COR-L47 (cell line): ENCODE measurements at regions not wholly inside any gene's neighbourhood (a gene's known extent, or its start where the extent isn't known, plus 50 kb on each side); places are given as distances from the start of the nearest gene placed in this dataset.
"Not testable (repeated sequence)": the region's sequence is repeated elsewhere in the genome, so short reads cannot be mapped to it uniquely, and the experiment has no call there.

Experiments
- DNase-seq: peaks from one replicate; lab custom pipeline; 2025; lab: John Stamatoyannopoulos, UW

GRCh38 chr5:39755986-39756385, 331.2 kb upstream of the DAB2 start:
- DNase-seq = no peak

GRCh38 chr5:39755452-39755851, 330.7 kb upstream of the DAB2 start:
- DNase-seq = no peak

- not testable (repeated sequence) for DNase-seq
Observed at GRCh38 chr5:39753747-39754146, 329.0 kb upstream of the DAB2 start.

- no peak for DNase-seq
Observed at GRCh38 chr5:39750661-39751060, 325.9 kb upstream of the DAB2 start.

GRCh38 chr5:39742916-39743315, 318.1 kb upstream of the DAB2 start:
- no peak for DNase-seq

- no peak for DNase-seq
Observed at GRCh38 chr5:39740404-39740803, 315.6 kb upstream of the DAB2 start.

- no peak for DNase-seq
Observed at GRCh38 chr5:39732166-39732565, 307.4 kb upstream of the DAB2 start.

- no peak for DNase-seq
Observed at GRCh38 chr5:39730699-39731098, 305.9 kb upstream of the DAB2 start.

- no peak for DNase-seq
Observed at GRCh38 chr5:39730006-39730405, 305.2 kb upstream of the DAB2 start.

GRCh38 chr5:39726467-39726866, 301.7 kb upstream of the DAB2 start:
- DNase-seq = no peak

GRCh38 chr5:39721394-39721793, 296.6 kb upstream of the DAB2 start:
- DNase-seq = no peak

- DNase-seq = no peak
Observed at GRCh38 chr5:39720136-39720535, 295.4 kb upstream of the DAB2 start.

- DNase-seq = no peak
Observed at GRCh38 chr5:39717176-39717897, 292.6 kb upstream of the DAB2 start.

GRCh38 chr5:39716532-39717028, 291.8 kb upstream of the DAB2 start:
- no peak for DNase-seq

- DNase-seq = no peak
Observed at GRCh38 chr5:39714036-39714698, 289.4 kb upstream of the DAB2 start.

- DNase-seq = no peak
Observed at GRCh38 chr5:39713250-39713916, 288.6 kb upstream of the DAB2 start.

GRCh38 chr5:39712316-39713249, 287.8 kb upstream of the DAB2 start:
- no peak for DNase-seq

- DNase-seq = no peak
Observed at GRCh38 chr5:39711821-39712220, 287.0 kb upstream of the DAB2 start.

GRCh38 chr5:39709032-39709431, 284.3 kb upstream of the DAB2 start:
- DNase-seq = no peak

- no peak for DNase-seq
Observed at GRCh38 chr5:39702928-39703327, 278.1 kb upstream of the DAB2 start.

- DNase-seq = no peak
Observed at GRCh38 chr5:39700523-39700922, 275.7 kb upstream of the DAB2 start.
